ENCODE measurements at regions not wholly inside any gene's neighbourhood (a gene's known extent, or its start where the extent isn't known, plus 50 kb on each side); places are given as distances from the start of the nearest gene placed in this dataset.
"Not testable (repeated sequence)": the region's sequence is repeated elsewhere in the genome, so short reads cannot be mapped to it uniquely, and the experiment has no call there.

- intact Hi-C loops (cut with DNase I): no loop called here
- H3K27ac ChIP-seq: no peak overlapping the region
- no peak overlapping the region for H3K4me3 ChIP-seq
- TF ChIP-seq CTCF (IDR thresholded peaks at IDR 0.05): no peak
- H3K27me3 ChIP-seq: no peaks in the 10 kb centered on the region
- no peaks in the 10 kb centered on the region for H3K9me3 ChIP-seq
- H3K4me1 ChIP-seq: no peaks in the 10 kb centered on the region
- no peaks in the 10 kb centered on the region for H3K36me3 ChIP-seq
- no peak for DNase-seq (ENCODE audit: low spot score in 2 of 2)
These were observed 138.1 kb upstream of the BET1 start for GRCh38 chr7:94142281-94142680.

GRCh38 chr7:94145602-94146001 lies 141.4 kb upstream of the BET1 start:
- intact Hi-C loops (cut with DNase I): no loop called here
- Histone ChIP-seq H3K27me3 (no peaks in the 10 kb centered on the region), H3K4me3 (no peak overlapping the region), H3K27ac (no peak overlapping the region), H3K4me1 (no peaks in the 10 kb centered on the region), H3K9me3 (no peaks in the 10 kb centered on the region), H3K36me3 (no peaks in the 10 kb centered on the region)
- DNase-seq (ENCODE audit: low spot score in 2 of 2): no peak
- TF ChIP-seq CTCF (IDR thresholded peaks at IDR 0.05): no peak

GRCh38 chr7:94146408-94146807 lies 142.3 kb upstream of the BET1 start:
- Histone ChIP-seq H3K4me1 (no peaks in the 10 kb centered on the region), H3K9me3 (no peaks in the 10 kb centered on the region), H3K27me3 (no peaks in the 10 kb centered on the region), H3K4me3 (no peak overlapping the region), H3K27ac (no peak overlapping the region), H3K36me3 (no peaks in the 10 kb centered on the region)
- TF ChIP-seq CTCF (IDR thresholded peaks at IDR 0.05): no peak
- intact Hi-C loops (cut with DNase I): no loop called here
- no peak for DNase-seq (ENCODE audit: low spot score in 2 of 2)

DNA sequence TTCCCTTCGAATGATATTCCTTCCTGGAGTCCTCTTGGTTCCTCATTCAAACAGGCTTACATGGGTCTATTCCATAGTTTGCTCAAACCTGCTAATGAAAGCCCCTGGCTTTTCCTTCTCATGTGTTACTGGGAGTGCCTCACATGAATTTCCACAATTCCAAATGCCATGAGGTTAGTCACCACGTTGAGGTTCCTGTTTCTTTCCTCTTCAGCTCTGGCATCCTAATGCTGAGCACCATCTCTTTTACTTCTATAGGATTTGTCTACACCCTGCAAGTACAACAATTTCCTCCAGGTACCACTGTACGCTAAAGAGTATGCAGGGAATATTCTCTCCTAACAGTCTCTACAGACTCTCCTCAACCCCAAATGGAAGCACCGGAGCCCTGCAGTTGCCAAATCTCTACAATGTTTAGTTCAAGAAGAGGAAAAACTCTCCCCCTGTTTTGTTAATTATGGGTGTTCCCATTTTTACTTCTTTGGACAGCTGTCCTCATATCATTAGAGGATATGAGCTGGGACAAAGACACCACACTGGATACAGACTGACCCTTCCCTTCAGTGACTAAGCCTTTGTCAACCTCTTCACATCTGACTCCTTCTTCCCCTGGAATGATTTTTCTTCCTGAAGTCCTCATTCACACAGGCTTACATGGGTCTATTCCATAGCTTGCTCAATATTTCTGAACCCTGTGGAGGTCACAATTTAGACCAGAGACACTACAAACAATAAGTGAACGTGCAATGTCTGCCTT lies 145.8 kb upstream of the BET1 start:
- H3K4me1 ChIP-seq: no peaks in the 10 kb centered on the region
- TF ChIP-seq CTCF (IDR thresholded peaks at IDR 0.05): no peak
- no peaks in the 10 kb centered on the region for H3K36me3 ChIP-seq
- H3K27ac ChIP-seq: no peak overlapping the region
- DNase-seq (ENCODE audit: low spot score in 2 of 2): no peak
- intact Hi-C loops (cut with DNase I): no loop called here
- H3K4me3 ChIP-seq: no peak overlapping the region
- no peaks in the 10 kb centered on the region for H3K27me3 ChIP-seq
- H3K9me3 ChIP-seq: no peaks in the 10 kb centered on the region

DNA sequence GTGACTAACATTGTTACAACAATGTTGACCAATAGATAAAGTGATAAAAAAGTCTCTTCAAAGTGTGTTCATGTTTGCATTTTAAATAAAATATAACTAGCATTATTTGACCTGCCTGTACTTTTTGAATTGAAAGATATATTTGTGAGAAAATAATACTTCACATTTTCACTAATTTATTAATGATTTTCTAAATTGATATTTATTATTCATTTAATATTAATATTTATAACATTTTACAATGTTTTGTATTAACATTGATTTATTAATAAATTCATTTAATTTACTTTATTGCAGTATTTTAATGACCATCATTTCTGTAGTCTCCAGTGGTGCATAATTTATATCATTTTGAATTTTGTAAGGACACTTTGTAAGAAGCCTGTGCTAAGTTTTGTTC lies 150.0 kb upstream of the BET1 start:
- Histone ChIP-seq H3K27ac (no peak overlapping the region), H3K27me3 (no peaks in the 10 kb centered on the region), H3K4me1 (no peaks in the 10 kb centered on the region), H3K36me3 (no peaks in the 10 kb centered on the region), H3K9me3 (no peaks in the 10 kb centered on the region), H3K4me3 (no peak overlapping the region)
- DNase-seq (ENCODE audit: low spot score in 2 of 2): no peak
- TF ChIP-seq CTCF (IDR thresholded peaks at IDR 0.05): no peak
- intact Hi-C loops (cut with DNase I): no loop called here

DNA sequence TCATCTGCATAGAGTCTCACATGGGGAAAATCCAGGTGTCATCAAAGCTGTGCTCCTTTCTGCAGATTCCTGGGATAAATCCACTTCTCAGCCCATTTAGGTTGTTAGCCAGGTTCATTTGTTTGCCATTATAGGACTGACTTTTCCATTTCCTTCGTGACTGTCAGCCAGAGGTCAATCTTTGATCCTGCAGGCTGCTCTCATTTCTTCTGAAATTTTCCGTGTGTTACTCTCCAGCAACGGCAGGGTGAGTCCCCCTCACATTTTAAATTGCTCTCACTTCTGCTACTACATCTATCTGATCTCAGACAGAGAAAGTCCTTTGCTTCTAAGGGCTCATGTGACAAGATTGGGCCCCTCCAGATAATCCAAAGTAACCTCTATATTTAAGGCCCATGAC lies 150.7 kb upstream of the BET1 start:
- Histone ChIP-seq H3K4me3 (no peak overlapping the region), H3K36me3 (no peaks in the 10 kb centered on the region), H3K9me3 (no peaks in the 10 kb centered on the region), H3K27ac (no peak overlapping the region), H3K27me3 (no peaks in the 10 kb centered on the region), H3K4me1 (no peaks in the 10 kb centered on the region)
- intact Hi-C loops (cut with DNase I): no loop called here
- TF ChIP-seq CTCF (IDR thresholded peaks at IDR 0.05): no peak
- DNase-seq (ENCODE audit: low spot score in 2 of 2): no peak

GRCh38 chr7:94157659-94158306 lies 153.6 kb upstream of the BET1 start:
- H3K27ac ChIP-seq; H3K9me3 ChIP-seq; DNase-seq (ENCODE audit: low spot score in 2 of 2); intact Hi-C loops (cut with DNase I); H3K27me3 ChIP-seq; H3K4me3 ChIP-seq; H3K4me1 ChIP-seq; H3K36me3 ChIP-seq: not testable (repeated sequence)

Measured in ascending aorta (tissue), 2 donors.